ENCODE measurements at regions not wholly inside any gene's neighbourhood (a gene's known extent, or its start where the extent isn't known, plus 50 kb on each side); places are given as distances from the start of the nearest gene placed in this dataset.
A peak's percentile ranks its signal among the peaks of the same experiment; 100 is the strongest.
"Not testable (repeated sequence)": the region's sequence is repeated elsewhere in the genome, so short reads cannot be mapped to it uniquely, and the experiment has no call there.

- no peak for DNase-seq
Observed at GRCh38 chr20:4635781-4636180, 50.5 kb upstream of the PRNP start.

DNA sequence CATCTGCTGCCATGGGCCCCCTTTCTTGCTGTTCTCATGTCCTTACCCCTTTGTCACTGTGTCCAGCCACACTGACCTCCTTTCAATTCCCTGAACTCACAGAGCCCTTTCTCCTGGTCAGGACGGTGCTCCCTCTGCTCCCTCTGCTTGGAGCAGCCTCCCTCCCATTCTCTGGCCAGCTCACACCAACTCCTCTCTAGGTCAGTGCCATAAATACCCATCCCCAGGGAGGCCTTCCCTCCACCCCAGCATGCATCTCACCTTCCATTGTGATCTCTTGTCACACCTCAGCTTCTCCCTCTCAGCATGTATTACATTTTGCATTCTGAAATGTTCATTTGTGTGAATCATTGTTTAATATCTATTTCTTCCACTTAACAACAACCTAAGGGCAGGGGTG, 50.9 kb upstream of the PRNP start:
- DNase-seq = no peak

DNA sequence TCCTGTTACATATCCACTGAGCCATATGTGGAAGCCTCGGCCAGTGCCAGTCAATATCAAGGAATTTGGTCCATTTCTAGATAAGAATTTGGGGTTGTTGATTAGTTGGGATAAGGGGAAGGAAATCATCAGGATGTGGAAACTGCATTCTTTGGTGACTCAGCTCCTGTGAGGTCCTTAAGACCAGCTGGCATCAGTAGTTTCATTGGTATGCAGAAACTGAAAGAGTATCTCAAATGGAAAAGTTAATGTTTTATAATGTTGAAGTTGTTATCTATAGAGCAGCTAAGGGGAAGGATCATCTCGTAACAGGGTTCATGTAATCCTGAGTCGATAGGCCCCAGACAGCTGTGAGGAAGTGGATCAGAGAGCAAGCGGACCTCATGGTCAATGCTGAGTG, 52.5 kb upstream of the PRNP start:
- DNase-seq = no peak

DNA sequence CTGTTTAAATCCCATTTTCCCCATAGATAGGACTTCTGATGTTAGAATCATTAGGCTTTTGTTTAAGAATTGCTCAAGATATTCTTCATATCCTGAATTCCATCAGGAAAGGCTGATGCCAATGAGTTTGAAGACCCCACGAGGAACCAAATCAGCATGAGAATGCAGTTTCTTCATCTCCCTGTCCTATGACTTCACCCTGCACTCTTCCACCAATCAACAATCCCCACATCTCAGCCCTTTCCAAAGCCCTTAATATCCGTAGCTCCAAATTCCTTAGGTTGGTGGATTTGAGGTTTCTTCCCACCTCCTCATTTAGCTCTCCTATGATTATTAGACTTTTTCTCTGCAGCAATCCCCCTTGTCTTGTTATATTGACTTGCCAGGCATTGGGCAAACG, 52.9 kb upstream of the PRNP start:
- no peak for DNase-seq

GRCh38 chr20:4632876-4633275, 53.4 kb upstream of the PRNP start:
- DNase-seq = no peak

DNA sequence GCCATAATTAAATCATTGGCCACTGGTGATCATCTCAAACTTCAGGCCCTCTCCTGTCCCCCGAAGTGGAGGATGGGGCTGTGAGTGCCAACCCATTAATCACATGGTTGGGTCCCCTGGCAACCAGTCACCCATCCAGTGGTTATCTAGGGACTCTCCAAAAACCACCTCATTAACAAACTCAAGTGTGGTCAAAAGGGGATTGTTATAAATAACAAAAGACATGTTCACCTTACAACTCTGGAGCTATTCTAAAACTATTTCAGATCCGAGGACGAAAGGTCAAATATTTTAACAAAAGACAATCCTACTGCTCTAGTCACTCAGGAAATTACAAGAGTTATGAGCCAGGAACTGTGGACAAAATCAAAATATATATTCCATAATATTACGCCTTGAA, 60.0 kb upstream of the PRNP start:
- DNase-seq = no peak

GRCh38 chr20:4625687-4626086, 60.6 kb upstream of the PRNP start:
- no peak for DNase-seq

DNA sequence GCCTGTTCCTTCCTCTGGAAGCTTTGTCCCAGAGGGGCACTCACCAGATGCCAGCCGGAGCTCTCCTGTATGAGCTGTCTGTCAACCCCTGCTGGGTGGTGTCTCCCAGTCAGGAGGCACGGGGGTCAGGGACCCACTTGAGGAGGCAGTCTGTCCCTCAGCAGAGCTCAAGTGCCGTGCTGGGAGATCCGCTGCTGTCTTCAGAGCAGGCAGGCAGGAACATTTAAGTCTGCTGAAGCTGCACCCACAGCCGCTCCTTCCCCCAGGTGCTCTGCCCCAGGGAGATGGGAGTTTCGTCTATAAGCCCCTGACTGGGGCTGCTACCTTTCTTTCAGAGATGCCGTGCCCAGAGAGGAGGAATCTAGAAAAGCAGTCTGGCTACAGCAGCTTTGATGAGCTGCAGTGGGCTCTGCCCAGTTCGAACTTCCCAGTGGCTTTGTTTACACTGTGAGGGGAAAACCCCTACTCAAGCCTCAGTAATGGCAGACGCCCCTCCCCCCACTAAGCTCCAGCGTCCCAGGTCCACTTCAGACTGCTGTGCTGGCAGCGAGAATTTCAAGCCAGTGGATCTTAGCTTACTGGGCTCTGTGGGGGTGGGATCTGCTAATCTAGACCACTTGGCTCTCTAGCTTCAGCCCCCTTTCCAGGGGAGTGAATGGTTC, 61.5 kb upstream of the PRNP start:
- DNase-seq = not testable (repeated sequence)

DNA sequence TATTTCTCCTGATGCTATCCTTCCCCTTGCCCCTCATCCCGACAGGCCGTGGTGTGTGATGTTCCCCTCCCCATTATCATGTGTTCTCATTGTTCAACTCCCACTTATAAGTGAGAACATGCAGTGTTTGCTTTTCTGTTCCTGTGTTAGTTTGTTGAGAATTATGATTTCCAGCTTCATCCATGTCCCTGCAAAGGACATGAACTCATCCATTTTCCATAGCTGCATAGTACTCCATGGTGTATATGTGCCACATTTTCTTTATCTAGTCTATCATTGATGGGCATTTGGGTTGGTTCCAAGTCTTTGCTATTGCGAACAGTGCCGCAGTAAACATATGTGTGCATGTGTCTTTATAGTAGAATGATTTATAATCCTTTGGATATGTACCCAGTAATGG, 67.1 kb upstream of the PRNP start:
- not testable (repeated sequence) for DNase-seq

DNA sequence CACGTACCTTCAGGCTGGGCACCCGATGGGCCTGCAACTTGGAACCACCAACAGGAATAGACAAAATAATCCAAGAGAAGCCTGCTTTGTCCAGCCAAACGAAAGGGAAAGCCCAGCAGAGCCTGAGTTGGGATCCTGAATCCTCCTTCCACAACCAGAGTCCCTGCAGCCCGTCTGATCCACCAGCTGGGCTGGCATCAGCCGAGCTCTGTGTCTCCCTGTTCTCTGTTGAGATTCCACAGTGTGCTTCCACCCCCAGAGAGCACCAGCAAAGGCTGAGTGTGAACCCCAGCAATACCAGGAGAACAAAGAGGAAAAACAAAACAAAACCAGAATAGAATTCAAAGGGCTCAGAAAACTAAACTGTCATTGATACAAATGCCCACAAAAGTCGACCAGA, 68.8 kb upstream of the PRNP start:
- DNase-seq = no peak

GRCh38 chr20:4617019-4617418, 69.2 kb upstream of the PRNP start:
- DNase-seq = no peak

DNA sequence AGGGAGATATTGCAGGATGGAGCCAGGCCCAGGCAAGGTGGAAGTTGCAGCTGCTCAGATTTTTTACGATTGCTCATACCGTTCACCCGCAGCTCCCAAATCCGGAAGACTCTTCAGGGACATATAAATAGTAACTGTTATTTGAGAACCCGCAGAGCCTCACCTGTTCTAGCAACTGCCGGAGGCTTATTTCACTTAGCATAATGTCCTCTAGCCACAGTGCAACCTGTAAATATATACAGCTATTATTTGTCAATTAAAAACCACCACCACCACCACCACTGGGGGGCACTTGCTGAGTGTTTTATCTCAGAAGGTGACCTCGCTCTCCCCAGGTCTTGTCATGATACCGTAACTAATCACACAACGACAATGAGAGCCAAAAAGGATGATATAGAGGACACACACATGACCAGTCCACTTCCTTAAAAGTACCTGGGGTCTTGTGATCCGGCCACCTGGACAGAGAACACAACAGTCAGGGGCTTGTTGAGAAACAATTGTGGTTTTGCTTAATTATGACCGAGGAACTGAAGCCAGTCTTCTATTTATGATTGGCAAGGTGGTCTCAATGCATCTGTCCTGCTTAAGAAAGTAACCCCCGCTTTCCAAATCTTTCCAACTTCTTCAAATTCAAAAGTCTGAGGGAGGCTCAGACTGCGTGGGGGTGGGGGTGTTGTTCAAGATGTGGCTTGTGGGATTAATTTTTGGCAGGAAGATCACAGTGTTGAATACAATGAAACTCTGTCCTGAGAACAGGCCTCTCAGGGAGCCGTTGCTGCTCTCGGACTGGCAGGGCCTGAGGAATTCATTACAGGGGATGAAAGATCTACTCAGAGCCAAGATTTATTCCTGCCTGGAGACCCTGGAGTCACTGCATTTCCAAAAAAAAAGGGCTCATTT, 72.3 kb upstream of the PRNP start:
- DNase-seq = peak; percentile 61

DNA sequence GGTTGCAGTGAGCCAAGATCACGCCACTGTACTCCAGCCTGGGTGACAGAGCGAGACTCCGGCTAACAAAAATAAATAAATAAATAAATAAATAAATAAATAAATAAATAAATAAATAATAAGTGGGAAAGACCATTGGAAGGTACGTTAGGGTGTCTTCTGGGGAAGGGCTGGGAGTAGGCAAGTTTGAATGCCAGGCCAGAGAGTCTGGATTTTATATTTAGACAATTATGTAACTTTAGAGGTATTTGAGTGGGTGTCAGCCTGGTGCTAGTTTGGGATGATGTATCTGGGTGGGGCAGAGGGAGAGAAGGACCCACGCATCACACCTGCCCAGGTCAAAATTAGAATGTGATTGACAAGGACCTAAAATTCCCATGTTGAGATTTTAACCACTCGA, 73.1 kb upstream of the PRNP start:
- DNase-seq = no peak

DNA sequence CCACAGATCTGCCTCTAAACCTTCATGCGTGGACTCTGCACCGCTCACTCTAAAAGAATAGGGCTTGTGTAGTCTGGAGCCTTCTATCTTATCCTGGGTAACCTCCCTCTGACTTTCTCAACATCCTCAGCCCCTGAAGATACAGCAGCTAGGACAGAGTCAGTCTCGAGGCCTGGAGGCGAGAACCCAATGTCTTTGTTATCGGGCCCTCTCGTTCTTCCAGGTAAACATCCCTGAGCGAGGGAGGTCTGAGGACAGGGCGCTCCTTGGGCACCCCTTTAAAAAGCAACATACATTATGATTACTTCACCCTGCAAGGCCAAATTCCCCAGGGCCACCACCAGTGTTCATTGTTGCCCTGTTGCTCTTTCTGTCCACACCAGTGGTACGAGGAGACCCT, 75.4 kb upstream of the PRNP start:
- DNase-seq = no peak

GRCh38 chr20:4609511-4609910, 76.7 kb upstream of the PRNP start:
- DNase-seq = no peak

- no peak for DNase-seq
Observed at GRCh38 chr20:4608861-4609260, 77.4 kb upstream of the PRNP start.

GRCh38 chr20:4607287-4607713, 79.0 kb upstream of the PRNP start:
- DNase-seq = peak; percentile 38

DNA sequence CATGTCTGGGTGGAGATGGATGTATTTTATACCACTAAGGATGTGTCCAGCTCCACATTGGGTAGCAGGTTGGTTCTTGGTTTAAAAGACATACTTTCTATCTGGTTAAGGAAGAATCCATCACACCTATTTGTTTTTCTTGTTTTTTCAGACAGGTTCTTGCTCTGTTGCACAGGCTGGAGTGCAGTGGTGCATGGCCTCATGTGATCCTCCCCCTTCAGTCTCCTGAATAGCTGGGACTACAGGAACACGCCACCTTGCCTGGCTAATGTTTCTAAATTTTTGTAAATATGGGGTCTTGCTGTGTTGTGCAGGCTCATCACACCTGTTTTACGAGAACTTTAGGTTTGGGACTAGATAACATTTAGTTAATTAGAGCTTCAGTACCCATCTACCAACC, 80.2 kb upstream of the PRNP start:
- no peak for DNase-seq

DNA sequence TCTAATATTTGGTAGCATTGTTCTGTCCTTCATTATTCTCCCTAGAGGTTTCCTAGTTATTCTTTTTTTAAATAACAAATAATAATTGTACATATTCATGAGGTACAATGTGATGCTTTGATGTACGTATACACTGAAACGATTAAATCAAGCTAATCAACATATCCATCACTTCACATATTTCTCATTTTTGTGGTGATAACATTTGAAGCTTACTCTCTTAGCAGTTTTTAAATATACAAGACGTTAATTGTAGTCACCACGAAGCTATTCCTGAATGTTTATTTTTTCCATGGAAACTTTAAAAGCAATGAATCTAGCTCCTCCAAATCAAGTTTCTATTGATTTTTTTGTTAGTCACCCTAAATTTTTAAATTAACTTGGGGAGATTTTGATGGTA, 81.1 kb upstream of the PRNP start:
- no peak for DNase-seq

GRCh38 chr20:4604580-4604979, 81.7 kb upstream of the PRNP start:
- DNase-seq = no peak

DNA sequence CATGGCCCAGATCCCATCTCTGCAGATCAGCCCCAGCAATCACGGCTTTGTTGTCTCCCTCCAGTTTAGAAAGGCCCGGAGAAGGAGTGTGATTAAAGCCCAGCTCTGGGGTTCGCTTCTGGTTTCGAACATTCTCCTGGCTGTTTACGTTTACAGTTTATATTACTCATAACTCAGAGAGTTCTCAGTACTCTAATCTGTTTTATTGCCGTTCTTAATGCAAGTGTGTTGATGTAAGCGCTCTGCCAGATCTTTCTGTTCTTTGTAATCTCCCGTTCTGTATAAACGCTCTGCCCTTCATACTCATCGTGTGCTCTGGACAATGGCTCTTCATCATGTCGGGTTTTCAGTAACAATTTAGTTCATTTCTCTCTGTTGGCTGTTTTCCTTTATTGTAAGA, 82.5 kb upstream of the PRNP start:
- no peak for DNase-seq

- DNase-seq = no peak
Observed at GRCh38 chr20:4602297-4602631, 84.0 kb upstream of the PRNP start.

- DNase-seq = no peak
Observed at GRCh38 chr20:4601630-4602296, 84.5 kb upstream of the PRNP start.

Data from T-helper 9 cell (primary cell).